ENCODE measurements at regions not wholly inside any gene's neighbourhood (a gene's known extent, or its start where the extent isn't known, plus 50 kb on each side); places are given as distances from the start of the nearest gene placed in this dataset.

- Histone ChIP-seq H3K36me3 (replicated peaks; ENCODE audit: insufficient read depth, low read depth) (no peaks in the 10 kb centered on the region), H3K79me2 (no peaks in the 10 kb centered on the region), H3K4me2 (no peak overlapping the region), H3K4me3 (no peak overlapping the region), H2AFZ (no peak overlapping the region), H3K9me3 (ENCODE audit: low read depth) (no peaks in the 10 kb centered on the region), H3K9me2 (replicated peaks; ENCODE audit: insufficient read depth) (no peaks in the 10 kb centered on the region), H3K27ac (no peak overlapping the region), H4K20me1 (ENCODE audit: insufficient read depth, poor library complexity, severe bottlenecking) (no peaks in the 10 kb centered on the region), H3K27me3 (no peaks in the 10 kb centered on the region), H3K4me1 (ENCODE audit: insufficient read depth) (no peaks in the 10 kb centered on the region)
- DNase-seq (ENCODE audit: low spot score) = no peak
- 63% methylated on average over 4 of the region's 4 CpGs for WGBS (ENCODE audit: low lambda C conversion rate, missing lambda C conversion rate)
- TF ChIP-seq EZH2phosphoT487 (IDR thresholded peaks at IDR 0.05; ENCODE audit: low read depth, severe bottlenecking, unreplicated experiment) (no peak), CTCF (IDR thresholded peaks at IDR 0.05; ENCODE audit: poor library complexity) (no peak), EZH2 (IDR thresholded peaks at IDR 0.05; ENCODE audit: borderline replicate concordance) (no peak)
These were observed 1176.0 kb upstream of the GJE1 start for GRCh38 chr6:140956571-140957369.

GRCh38 chr6:140940251-140940925, 1192.3 kb upstream of the GJE1 start:
- Histone ChIP-seq H3K27me3 (no peaks in the 10 kb centered on the region), H3K36me3 (replicated peaks; ENCODE audit: insufficient read depth, low read depth) (no peaks in the 10 kb centered on the region), H3K79me2 (no peaks in the 10 kb centered on the region), H3K9me2 (replicated peaks; ENCODE audit: insufficient read depth) (no peaks in the 10 kb centered on the region), H3K9me3 (ENCODE audit: low read depth) (no peaks in the 10 kb centered on the region), H2AFZ (no peak overlapping the region), H3K4me2 (no peak overlapping the region), H3K4me1 (ENCODE audit: insufficient read depth) (no peaks in the 10 kb centered on the region), H4K20me1 (ENCODE audit: insufficient read depth, poor library complexity, severe bottlenecking) (no peaks in the 10 kb centered on the region), H3K4me3 (no peak overlapping the region), H3K27ac (no peak overlapping the region)
- no peak for DNase-seq (ENCODE audit: low spot score)
- no peak for TF ChIP-seq EZH2phosphoT487 (IDR thresholded peaks at IDR 0.05; ENCODE audit: low read depth, severe bottlenecking, unreplicated experiment)
- TF ChIP-seq CTCF (IDR thresholded peaks at IDR 0.05; ENCODE audit: poor library complexity) = no peak
- TF ChIP-seq EZH2 (IDR thresholded peaks at IDR 0.05; ENCODE audit: borderline replicate concordance) = no peak
- 80% methylated on average over 3 of the region's 3 CpGs for WGBS (ENCODE audit: low lambda C conversion rate, missing lambda C conversion rate)

GRCh38 chr6:140932909-140933308, 1199.8 kb upstream of the GJE1 start:
- no peak overlapping the region for H3K4me2 ChIP-seq
- WGBS (ENCODE audit: low lambda C conversion rate, missing lambda C conversion rate) = 88% methylated on average over 2 of the region's 2 CpGs
- H3K9me2 ChIP-seq (replicated peaks; ENCODE audit: insufficient read depth) = no peaks in the 10 kb centered on the region
- no peaks in the 10 kb centered on the region for H3K9me3 ChIP-seq (ENCODE audit: low read depth)
- no peak overlapping the region for H3K27ac ChIP-seq
- no peaks in the 10 kb centered on the region for H4K20me1 ChIP-seq (ENCODE audit: insufficient read depth, poor library complexity, severe bottlenecking)
- no peaks in the 10 kb centered on the region for H3K4me1 ChIP-seq (ENCODE audit: insufficient read depth)
- H3K27me3 ChIP-seq = no peaks in the 10 kb centered on the region
- no peak overlapping the region for H2AFZ ChIP-seq
- no peak for TF ChIP-seq CTCF (IDR thresholded peaks at IDR 0.05; ENCODE audit: poor library complexity)
- no peak for TF ChIP-seq EZH2 (IDR thresholded peaks at IDR 0.05; ENCODE audit: borderline replicate concordance)
- H3K36me3 ChIP-seq (replicated peaks; ENCODE audit: insufficient read depth, low read depth) = no peaks in the 10 kb centered on the region
- no peak overlapping the region for H3K4me3 ChIP-seq
- no peak for DNase-seq (ENCODE audit: low spot score)
- no peaks in the 10 kb centered on the region for H3K79me2 ChIP-seq

All from hepatocyte (in vitro differentiated cells).